ENCODE measurements at regions not wholly inside any gene's neighbourhood (a gene's known extent, or its start where the extent isn't known, plus 50 kb on each side); places are given as distances from the start of the nearest gene placed in this dataset.

DNA sequence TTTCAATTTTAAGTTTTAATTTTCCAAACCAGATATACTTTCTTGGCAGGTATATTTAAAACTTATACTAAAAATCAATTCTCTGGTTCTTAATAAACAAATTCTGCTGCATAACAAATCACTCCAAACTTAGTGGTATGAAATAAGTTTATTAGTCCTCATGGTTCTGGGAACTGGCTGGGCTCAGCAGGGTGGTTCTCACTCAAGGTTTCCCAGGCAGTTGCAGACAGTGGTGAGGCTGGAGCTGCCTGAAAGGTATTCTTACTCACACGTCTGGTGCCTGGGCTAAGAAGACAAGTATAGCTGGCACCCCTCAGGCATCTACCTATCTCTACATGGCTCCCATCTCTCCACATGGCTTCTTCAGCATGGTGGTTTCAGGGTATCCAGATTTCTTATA, 308.2 kb upstream of the CCDC196 start:
- no TSS peak for BruUV-seq (replicated peaks)
- Histone ChIP-seq H3K36me3 (ENCODE audit: insufficient read depth, low read length, poor library complexity, severe bottlenecking) (no peaks in the 10 kb centered on the region), H3K4me3 (ENCODE audit: low read depth, low read length, poor library complexity, severe bottlenecking) (no peak overlapping the region), H3K4me1 (ENCODE audit: insufficient read depth, low read length, poor library complexity, severe bottlenecking) (peaks cover 6% of the 10 kb centered on the region), H3K27ac (ENCODE audit: low read depth, low read length, poor library complexity, severe bottlenecking) (no peak overlapping the region), H3K27me3 (replicated peaks; ENCODE audit: insufficient read depth, low read depth, low read length, poor library complexity) (no peaks in the 10 kb centered on the region), H3K9me3 (ENCODE audit: low read depth, low read length, poor library complexity, severe bottlenecking) (no peaks in the 10 kb centered on the region)
- POLR2A ChIA-PET (ENCODE audit: low non-redundant PET): no interaction called here
- intact Hi-C loops (cut with micrococcal nuclease; ENCODE audit: unreplicated experiment): no loop called here
- TF ChIP-seq CTCF (conservative IDR thresholded peaks at IDR 0.05; ENCODE audit: low read depth, low read length) (no peak), EZH2 (IDR thresholded peaks at IDR 0.05; ENCODE audit: borderline replicate concordance, low read depth, low read length, poor library complexity, severe bottlenecking) (no peak)
- no peak for DNase-seq (ENCODE audit: low spot score)
- CTCF ChIA-PET: no interaction called here

GRCh38 chr14:66196670-66197069, 289.5 kb upstream of the CCDC196 start:
- CTCF ChIA-PET: no interaction called here
- intact Hi-C loops (cut with micrococcal nuclease; ENCODE audit: unreplicated experiment): no loop called here

DNA sequence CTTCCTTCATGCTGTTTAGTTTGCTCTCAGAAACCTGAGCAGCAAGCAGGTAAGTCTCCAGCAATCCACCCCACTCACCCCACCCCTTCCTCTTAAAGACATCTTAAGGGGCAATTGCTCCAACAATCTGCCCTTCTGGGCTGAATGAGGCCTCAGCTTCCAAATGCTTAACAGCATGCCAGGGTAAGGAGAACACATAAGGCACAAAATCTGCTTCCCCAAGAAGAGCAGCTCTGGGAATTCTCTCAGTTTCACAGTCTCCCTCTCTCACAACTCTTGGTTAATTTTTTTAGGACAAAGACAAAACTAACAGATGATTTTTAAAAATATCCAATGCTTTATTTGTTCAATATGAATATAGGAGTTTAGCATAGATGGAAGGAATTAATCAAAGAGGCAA, 288.9 kb upstream of the CCDC196 start:
- Histone ChIP-seq H3K27ac (ENCODE audit: low read depth, low read length, poor library complexity, severe bottlenecking) (no peak overlapping the region), H3K4me3 (ENCODE audit: low read depth, low read length, poor library complexity, severe bottlenecking) (no peak overlapping the region), H3K9me3 (ENCODE audit: low read depth, low read length, poor library complexity, severe bottlenecking) (no peaks in the 10 kb centered on the region), H3K36me3 (ENCODE audit: insufficient read depth, low read length, poor library complexity, severe bottlenecking) (no peaks in the 10 kb centered on the region), H3K27me3 (replicated peaks; ENCODE audit: insufficient read depth, low read depth, low read length, poor library complexity) (no peaks in the 10 kb centered on the region), H3K4me1 (ENCODE audit: insufficient read depth, low read length, poor library complexity, severe bottlenecking) (no peaks in the 10 kb centered on the region)
- BruUV-seq (replicated peaks): no TSS peak
- no peak for DNase-seq (ENCODE audit: low spot score)
- ChIA-PET POLR2A (ENCODE audit: low non-redundant PET) (no interaction called here), CTCF (no interaction called here)
- intact Hi-C loops (cut with micrococcal nuclease; ENCODE audit: unreplicated experiment): no loop called here
- TF ChIP-seq CTCF (conservative IDR thresholded peaks at IDR 0.05; ENCODE audit: low read depth, low read length) (no peak), EZH2 (IDR thresholded peaks at IDR 0.05; ENCODE audit: borderline replicate concordance, low read depth, low read length, poor library complexity, severe bottlenecking) (no peak)

More at GRCh38 chr14:66196670-66197069, 289.5 kb upstream of the CCDC196 start:
- no peak for DNase-seq (ENCODE audit: low spot score)
- H3K4me1 ChIP-seq (ENCODE audit: insufficient read depth, low read length, poor library complexity, severe bottlenecking): no peaks in the 10 kb centered on the region
- no peaks in the 10 kb centered on the region for H3K27me3 ChIP-seq (replicated peaks; ENCODE audit: insufficient read depth, low read depth, low read length, poor library complexity)
- no peaks in the 10 kb centered on the region for H3K9me3 ChIP-seq (ENCODE audit: low read depth, low read length, poor library complexity, severe bottlenecking)
- POLR2A ChIA-PET (ENCODE audit: low non-redundant PET): no interaction called here
- no peak overlapping the region for H3K27ac ChIP-seq (ENCODE audit: low read depth, low read length, poor library complexity, severe bottlenecking)
- no peak overlapping the region for H3K4me3 ChIP-seq (ENCODE audit: low read depth, low read length, poor library complexity, severe bottlenecking)
- no peak for TF ChIP-seq EZH2 (IDR thresholded peaks at IDR 0.05; ENCODE audit: borderline replicate concordance, low read depth, low read length, poor library complexity, severe bottlenecking)
- TF ChIP-seq CTCF (conservative IDR thresholded peaks at IDR 0.05; ENCODE audit: low read depth, low read length): no peak
- BruUV-seq (replicated peaks): no TSS peak
- H3K36me3 ChIP-seq (ENCODE audit: insufficient read depth, low read length, poor library complexity, severe bottlenecking): no peaks in the 10 kb centered on the region
